HG02678 (cell line): ENCODE measurements at regions not wholly inside any gene's neighbourhood (a gene's known extent, or its start where the extent isn't known, plus 50 kb on each side); places are given as distances from the start of the nearest gene placed in this dataset.

Experiments used
- ATAC-seq: cut with Tn5 transposase; IDR thresholded peaks from one replicate; pipeline ENCODE4 v1.9.1; 2021; ENCODE audit warnings: mild to moderate bottlenecking, moderate library complexity; ENCODE audit not compliant: unreplicated experiment

- ATAC-seq: no peak
Observed at GRCh38 chr13:29934531-29935308, 84.3 kb upstream of the UBL3 start.

- no peak for ATAC-seq
Observed at GRCh38 chr13:29933401-29933800, 83.0 kb upstream of the UBL3 start.

- no peak for ATAC-seq
Observed at GRCh38 chr13:29931696-29932095, 81.3 kb upstream of the UBL3 start.

GRCh38 chr13:29929062-29929847 lies 78.8 kb upstream of the UBL3 start:
- no peak for ATAC-seq

GRCh38 chr13:29926098-29926476 lies 75.7 kb upstream of the UBL3 start:
- no peak for ATAC-seq

- ATAC-seq: no peak
Observed at GRCh38 chr13:29925457-29926097, 75.2 kb upstream of the UBL3 start.

GRCh38 chr13:29924482-29925350 lies 74.3 kb upstream of the UBL3 start:
- ATAC-seq: no peak

- ATAC-seq: peak; percentile 69
Observed at GRCh38 chr13:29923554-29924481, 73.4 kb upstream of the UBL3 start.

- no peak for ATAC-seq
Observed at GRCh38 chr13:29922896-29923295, 72.5 kb upstream of the UBL3 start.

- no peak for ATAC-seq
Observed at GRCh38 chr13:29922281-29922821, 71.9 kb upstream of the UBL3 start.

- ATAC-seq: no peak
Observed at GRCh38 chr13:29921542-29921941, 71.1 kb upstream of the UBL3 start.

GRCh38 chr13:29920025-29920643 lies 69.7 kb upstream of the UBL3 start:
- no peak for ATAC-seq

GRCh38 chr13:29918845-29919244 lies 68.4 kb upstream of the UBL3 start:
- no peak for ATAC-seq

- ATAC-seq: no peak
Observed at GRCh38 chr13:29917650-29918049, 67.2 kb upstream of the UBL3 start.

GRCh38 chr13:29914581-29914980 lies 64.2 kb upstream of the UBL3 start:
- ATAC-seq: no peak

GRCh38 chr13:29911781-29912418 lies 61.5 kb upstream of the UBL3 start:
- no peak for ATAC-seq

- ATAC-seq: no peak
Observed at GRCh38 chr13:29909975-29910674, 59.7 kb upstream of the UBL3 start.
